PC-9 (cell line): ENCODE measurements at regions not wholly inside any gene's neighbourhood (a gene's known extent, or its start where the extent isn't known, plus 50 kb on each side); places are given as distances from the start of the nearest gene placed in this dataset.

ENCODE experiments used
- BruUV-seq: library from RNA; stranded (reverse); fragments of 400-500 nt; replicated peaks from 2 replicates; lab custom pipeline; 2021; lab: Mats Ljungman, UMichigan
- CTCF ChIA-PET: fragments of 300-600 bp; sonication (Branson Sonifier 250); formaldehyde crosslinking; loops from one replicate; lab custom pipeline; 2022; ENCODE audit warnings: antibody characterized with exemption; lab: Charles Lee
- POLR2A ChIA-PET: fragments of 300-600 bp; sonication (Branson Sonifier 250); formaldehyde crosslinking; loops from one replicate; lab custom pipeline; 2022; ENCODE audit warnings: antibody characterized with exemption; ENCODE audit not compliant: unreplicated experiment; lab: Charles Lee
- DNase-seq, 2 experiments: peaks; one replicate each; pipeline versions ENCODE4 v3.0.0 to v3.0.0-alpha.2; 2015 to 2022; ENCODE audit warnings: mixed read lengths in 1 of 2
- H2AFZ ChIP-seq: fragments of 200-600 bp; sonication (generic); 2 replicates; pipeline ENCODE4 v1.8.1; 2017; ENCODE audit warnings: antibody characterized with exemption
- H3F3A ChIP-seq: fragments of 200-600 bp; sonication (generic); 2 replicates; pipeline ENCODE4 v1.8.1; 2017; ENCODE audit warnings: antibody characterized with exemption, mild to moderate bottlenecking, low read depth; ENCODE audit not compliant: insufficient read depth
- H3K27ac ChIP-seq: fragments of 200-600 bp; sonication (generic); 2 replicates; pipeline ENCODE4 v1.6.1; 2016; ENCODE audit warnings: mixed run types
- H3K27me3 ChIP-seq: fragments of 200-600 bp; sonication (generic); 2 replicates; pipeline ENCODE4 v1.6.1; 2016; ENCODE audit warnings: low read depth, mixed run types; ENCODE audit not compliant: insufficient read depth
- H3K36me3 ChIP-seq: fragments of 200-600 bp; sonication (generic); 2 replicates; pipeline ENCODE4 v1.6.1; 2016; ENCODE audit warnings: low read depth, mixed run types
- H3K4me1 ChIP-seq: fragments of 200-600 bp; sonication (generic); replicated peaks from 2 replicates; pipeline ENCODE4 v1.6.1; 2016; ENCODE audit warnings: mixed run types; ENCODE audit not compliant: insufficient read depth
- H3K4me2 ChIP-seq: fragments of 200-600 bp; sonication (generic); 2 replicates; pipeline ENCODE4 v1.6.1; 2017; ENCODE audit warnings: mixed run types
- H3K4me3 ChIP-seq: fragments of 200-600 bp; sonication (generic); 2 replicates; pipeline ENCODE4 v1.6.1; 2016; ENCODE audit warnings: mixed run types
- H3K79me2 ChIP-seq: fragments of 200-600 bp; sonication (generic); 2 replicates; pipeline ENCODE4 v1.6.1; 2017; ENCODE audit warnings: low read depth, mixed run types
- H3K9me2 ChIP-seq: fragments of 200-600 bp; sonication (generic); 2 replicates; pipeline ENCODE4 v1.8.1; 2017; ENCODE audit warnings: mild to moderate bottlenecking; ENCODE audit not compliant: insufficient read depth
- H3K9me3 ChIP-seq: fragments of 200-600 bp; sonication (generic); 2 replicates; pipeline ENCODE4 v1.8.1; 2016; ENCODE audit warnings: low read depth; ENCODE audit not compliant: insufficient read depth
- H4K20me1 ChIP-seq: fragments of 200-600 bp; sonication (generic); 2 replicates; pipeline ENCODE4 v1.8.1; 2017; ENCODE audit not compliant: insufficient read depth
- CTCF ChIP-seq: fragments of 200-600 bp; sonication (generic); conservative IDR thresholded peaks from 2 replicates; pipeline ENCODE4 v1.6.1; 2017; ENCODE audit warnings: mixed run types, antibody characterized with exemption, mild to moderate bottlenecking, moderate library complexity
- EZH2 ChIP-seq: fragments of 200-600 bp; sonication (generic); IDR thresholded peaks from 2 replicates; pipeline ENCODE4 v1.8.0; 2017; ENCODE audit warnings: antibody characterized with exemption, low read depth
- intact Hi-C: fragments of 100-400 bp; cut with micrococcal nuclease; formaldehyde crosslinking; loops from one replicate; pipeline ENCODE4 v1.10.0; 2022; ENCODE audit not compliant: unreplicated experiment

GRCh38 chr11:38935941-38936340 lies 2337.9 kb upstream of the RAG2 start:
- Histone ChIP-seq H2AFZ (no peak overlapping the region), H3K4me1 (no peaks in the 10 kb centered on the region), H3K4me3 (no peak overlapping the region), H3K27me3 (no peaks in the 10 kb centered on the region), H3K79me2 (no peaks in the 10 kb centered on the region), H3K9me2 (no peaks in the 10 kb centered on the region), H3K27ac (no peak overlapping the region), H4K20me1 (no peaks in the 10 kb centered on the region), H3K4me2 (no peak overlapping the region), H3K36me3 (no peaks in the 10 kb centered on the region), H3F3A (no peaks in the 10 kb centered on the region), H3K9me3 (0 out of 2 replicates have a peak, but pooled peaks cover 3% of the 10 kb centered on the region)
- POLR2A ChIA-PET, result no interaction called here
- DNase-seq, result no peak
- CTCF ChIA-PET, result no interaction called here
- no TSS peak for BruUV-seq
- TF ChIP-seq EZH2, result no peak
- TF ChIP-seq CTCF, result no peak
- intact Hi-C loops, result no loop called here

- no peaks in the 10 kb centered on the region for H3F3A ChIP-seq
- H3K9me2 ChIP-seq, result peaks cover 3% of the 10 kb centered on the region
- no peak for DNase-seq
- POLR2A ChIA-PET, result no interaction called here
- 0 out of 2 replicates have a peak, but pooled peaks cover 3% of the 10 kb centered on the region for H3K9me3 ChIP-seq
- TF ChIP-seq CTCF (no peak), EZH2 (no peak)
- H3K4me3 ChIP-seq, result no peak overlapping the region
- H3K79me2 ChIP-seq, result no peaks in the 10 kb centered on the region
- H2AFZ ChIP-seq, result no peak overlapping the region
- intact Hi-C loops, result no loop called here
- H4K20me1 ChIP-seq, result no peaks in the 10 kb centered on the region
- CTCF ChIA-PET, result no interaction called here
- H3K4me2 ChIP-seq, result no peak overlapping the region
- H3K27ac ChIP-seq, result no peak overlapping the region
- no peaks in the 10 kb centered on the region for H3K36me3 ChIP-seq
- BruUV-seq, result no TSS peak
- H3K4me1 ChIP-seq, result no peaks in the 10 kb centered on the region
- no peaks in the 10 kb centered on the region for H3K27me3 ChIP-seq
These were observed 2330.0 kb upstream of the RAG2 start for GRCh38 chr11:38927993-38928392.

- no peaks in the 10 kb centered on the region for H3F3A ChIP-seq
- H3K9me2 ChIP-seq, result peaks cover 3% of the 10 kb centered on the region
- H3K4me2 ChIP-seq, result no peak overlapping the region
- intact Hi-C loops, result no loop called here
- H2AFZ ChIP-seq, result no peak overlapping the region
- ChIA-PET POLR2A (no interaction called here), CTCF (no interaction called here)
- H3K9me3 ChIP-seq, result no peaks in the 10 kb centered on the region
- no peaks in the 10 kb centered on the region for H3K4me1 ChIP-seq
- no peaks in the 10 kb centered on the region for H3K36me3 ChIP-seq
- BruUV-seq, result no TSS peak
- no peaks in the 10 kb centered on the region for H3K27me3 ChIP-seq
- no peaks in the 10 kb centered on the region for H4K20me1 ChIP-seq
- TF ChIP-seq CTCF (no peak), EZH2 (no peak)
- no peak for DNase-seq
- H3K79me2 ChIP-seq, result no peaks in the 10 kb centered on the region
- H3K27ac ChIP-seq, result no peak overlapping the region
- H3K4me3 ChIP-seq, result no peak overlapping the region
These were observed 2326.6 kb upstream of the RAG2 start for GRCh38 chr11:38924644-38925043.
